Right hindlimb (tissue), 1 donor: ENCODE measurements at regions not wholly inside any gene's neighbourhood (a gene's known extent, or its start where the extent isn't known, plus 50 kb on each side); places are given as distances from the start of the nearest gene placed in this dataset.

ENCODE experiments used
- DNase-seq: peaks from one replicate; pipeline ENCODE4 v3.0.0-alpha.2; 2018

DNA sequence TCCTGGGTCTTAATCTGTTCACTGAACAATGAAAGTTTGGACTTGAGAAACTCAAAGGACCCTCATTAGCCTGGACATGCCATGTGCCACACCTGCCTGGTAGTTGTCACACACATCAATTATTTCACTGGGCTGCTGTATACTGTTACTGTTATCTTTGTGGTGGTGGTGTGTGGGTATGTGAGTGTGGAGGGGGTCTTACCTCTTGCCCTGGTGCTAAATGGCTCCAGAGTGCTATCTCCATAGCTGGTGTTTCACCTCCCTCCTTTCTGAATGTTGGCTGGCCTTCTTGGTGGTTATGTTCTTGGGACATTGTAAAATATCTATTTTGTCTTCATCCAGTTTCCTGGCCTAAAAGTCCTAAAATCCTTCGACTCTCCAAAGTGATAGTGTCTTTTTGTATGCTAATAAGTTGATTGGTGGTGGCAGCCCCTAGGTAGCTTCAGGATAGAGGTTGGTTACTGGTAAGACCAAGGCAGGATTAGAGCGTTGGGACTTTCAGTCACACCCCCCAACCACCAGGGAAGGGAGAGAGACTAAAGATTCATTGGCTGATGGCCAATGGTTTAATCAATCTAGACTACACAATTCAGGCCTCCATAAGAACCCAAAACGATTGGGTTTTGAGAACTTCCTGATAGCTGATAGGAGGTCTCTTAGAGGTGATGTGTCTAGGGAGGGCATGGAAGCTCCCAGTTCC is 328.1 kb downstream of the MYCN start:
- DNase-seq = no peak

DNA sequence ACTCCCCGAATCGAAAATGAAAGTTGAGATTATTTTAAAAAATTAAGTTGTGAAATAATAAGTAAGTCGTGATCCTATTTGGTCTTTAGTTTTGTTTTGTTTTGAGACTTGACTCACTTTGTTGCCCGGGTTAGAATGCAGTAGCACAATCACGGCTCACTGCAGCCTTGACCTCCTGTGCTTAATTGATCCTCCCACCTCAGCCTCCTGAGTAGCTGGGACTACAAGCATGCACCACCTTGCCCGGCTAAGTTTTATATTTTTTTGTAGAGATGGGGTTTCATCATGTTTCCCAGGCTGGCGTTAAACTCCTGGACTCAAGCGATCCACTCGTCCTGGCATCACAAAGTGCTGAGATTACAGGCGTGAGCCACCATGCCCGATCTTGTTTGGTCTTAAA is 326.2 kb downstream of the MYCN start:
- no peak for DNase-seq

DNA sequence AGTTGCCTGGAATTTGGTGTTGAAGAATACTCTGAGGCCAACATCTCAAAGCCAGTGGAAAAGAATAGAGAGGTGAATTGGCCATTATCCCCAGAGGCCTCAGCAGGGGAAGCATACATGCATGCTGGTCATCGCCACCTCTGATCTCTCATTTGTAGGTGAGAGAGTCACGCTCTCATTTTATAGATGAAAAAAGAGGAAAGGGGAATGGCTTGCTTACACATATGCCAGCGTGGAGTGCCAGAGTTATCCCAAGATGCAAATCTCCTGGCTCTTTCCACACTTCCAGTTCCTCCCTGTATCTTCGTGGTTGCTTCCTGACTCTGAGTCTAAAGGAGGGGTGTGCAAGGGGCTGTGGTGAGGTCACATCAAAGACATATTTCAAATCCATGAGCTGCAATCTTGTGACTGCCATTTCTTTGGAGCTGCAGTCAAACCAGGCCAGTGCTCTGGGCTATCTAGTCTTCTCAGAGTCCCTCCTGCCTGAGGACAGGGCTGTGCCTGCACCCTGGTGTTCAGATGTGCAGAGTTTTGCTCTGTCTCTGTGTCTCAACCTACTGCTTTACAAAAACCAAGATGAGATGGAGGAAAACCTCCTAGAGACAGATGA is 324.7 kb downstream of the MYCN start:
- no peak for DNase-seq

DNA sequence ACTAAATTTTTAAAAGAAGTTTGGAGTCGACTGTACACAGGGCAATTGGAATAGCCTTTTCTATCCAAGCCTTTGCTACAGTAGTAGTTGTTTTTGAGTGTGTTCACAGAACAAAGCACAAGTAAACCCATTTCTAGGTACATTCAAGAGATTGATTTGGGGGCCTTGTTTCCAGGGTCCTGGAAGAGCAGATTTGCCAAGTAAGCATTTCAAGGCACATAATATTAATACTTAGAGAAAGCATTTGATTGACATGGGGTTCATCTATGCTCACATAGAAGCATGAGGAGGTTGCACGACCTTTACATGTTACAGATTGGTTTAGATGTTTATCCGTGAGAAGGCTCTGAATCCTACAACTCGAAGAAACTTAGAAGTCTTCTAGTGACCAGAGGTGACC is 324.1 kb downstream of the MYCN start:
- no peak for DNase-seq

DNA sequence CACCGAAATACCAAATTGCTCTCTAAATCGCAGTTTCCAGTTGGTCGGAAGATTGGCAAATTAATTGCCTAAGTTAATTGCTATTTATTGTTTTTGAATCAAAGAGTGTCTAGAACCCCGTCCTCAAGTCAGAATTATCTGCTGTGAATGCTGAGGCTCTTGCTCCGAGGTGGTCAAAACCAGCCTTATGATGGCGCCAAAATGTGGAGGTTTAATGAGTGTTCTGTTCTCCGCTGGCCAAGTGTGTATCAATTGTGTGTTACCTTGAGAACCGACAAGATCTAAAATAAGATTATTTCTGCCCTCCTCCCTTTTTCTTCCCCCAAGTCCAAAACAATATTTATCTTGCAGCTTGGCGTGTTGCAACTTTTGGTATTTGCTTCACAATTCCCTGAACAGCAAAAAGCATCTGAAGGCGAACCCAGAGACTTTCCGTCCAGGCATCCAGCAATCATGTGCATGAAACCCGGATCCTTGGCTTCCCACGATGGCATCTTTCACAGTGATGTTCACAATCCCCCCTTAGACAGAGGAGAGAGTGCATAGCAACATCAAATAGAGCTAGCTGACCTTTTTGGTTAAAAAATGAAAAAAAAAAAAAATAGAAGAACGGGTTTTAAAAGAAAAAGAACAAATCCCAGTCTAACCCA is 323.0 kb downstream of the MYCN start:
- no peak for DNase-seq

DNA sequence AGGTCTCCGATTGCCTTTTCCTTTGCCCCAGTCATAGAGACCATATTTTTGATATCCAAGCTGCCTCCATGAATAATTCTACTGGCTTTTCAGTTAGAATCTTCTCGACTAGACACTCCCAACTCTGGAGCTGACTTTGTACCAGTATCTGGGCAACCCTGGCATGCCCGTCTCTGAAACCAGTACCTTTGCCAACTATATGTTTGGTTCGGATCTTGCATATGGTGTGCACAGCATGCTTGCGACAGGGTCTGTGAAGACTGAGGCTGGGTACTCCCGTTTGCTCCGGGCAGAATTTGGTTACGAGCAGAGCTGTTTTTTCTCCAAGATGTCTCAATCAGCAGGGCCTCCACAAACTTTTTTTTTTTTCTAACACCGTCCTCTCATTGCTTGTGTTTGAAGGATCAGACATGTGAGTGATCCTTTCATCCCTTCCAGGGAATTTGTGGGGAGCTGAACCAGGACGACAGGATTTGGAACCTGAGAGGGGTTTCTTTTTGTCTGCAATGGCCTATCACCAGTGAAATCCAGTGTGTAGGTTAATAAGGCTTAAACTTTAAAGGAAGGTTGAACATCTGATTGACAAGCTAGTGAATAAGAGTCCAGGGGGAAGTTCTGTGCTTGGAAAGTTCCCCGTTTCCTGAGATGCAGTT is 322.3 kb downstream of the MYCN start:
- DNase-seq = no peak

DNA sequence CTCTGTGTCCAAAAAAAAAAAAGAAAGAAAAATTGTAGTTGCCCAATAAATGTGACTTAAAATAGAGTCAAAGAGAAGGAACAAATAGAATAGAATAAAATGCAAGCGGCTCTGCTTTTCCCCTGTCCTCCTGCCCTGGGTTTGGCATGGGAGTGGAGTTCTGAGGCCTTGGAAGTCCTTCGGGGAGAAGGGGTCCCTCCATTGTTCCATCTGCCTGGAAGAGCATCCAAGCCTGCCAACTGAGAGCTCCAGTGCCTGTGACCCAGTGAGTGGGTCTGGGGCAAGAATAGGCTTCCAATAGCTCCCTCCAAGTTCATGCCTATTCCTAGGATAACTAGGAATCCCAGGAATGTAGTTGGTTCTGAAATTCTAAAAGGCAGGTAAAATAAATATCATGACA is 321.4 kb downstream of the MYCN start:
- no peak for DNase-seq

DNA sequence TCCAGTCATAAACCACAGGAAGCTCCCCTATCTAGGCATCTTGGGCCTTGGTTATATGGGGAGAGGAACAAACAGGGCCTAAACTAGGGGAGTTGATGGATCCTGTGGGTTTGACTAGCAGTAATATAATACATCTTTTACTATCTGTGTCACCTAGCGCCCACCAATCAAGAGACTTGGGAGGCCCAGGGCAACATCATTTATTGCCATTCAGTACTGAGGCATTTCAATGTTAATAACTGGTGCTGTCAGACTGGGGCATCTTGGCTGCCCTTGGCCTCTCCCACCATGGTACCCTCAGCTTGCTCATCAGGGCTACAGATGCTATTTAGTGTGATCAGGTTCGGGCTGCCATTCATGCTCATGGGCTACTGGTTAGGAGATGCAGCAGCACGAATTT is 320.7 kb downstream of the MYCN start:
- DNase-seq = no peak

DNA sequence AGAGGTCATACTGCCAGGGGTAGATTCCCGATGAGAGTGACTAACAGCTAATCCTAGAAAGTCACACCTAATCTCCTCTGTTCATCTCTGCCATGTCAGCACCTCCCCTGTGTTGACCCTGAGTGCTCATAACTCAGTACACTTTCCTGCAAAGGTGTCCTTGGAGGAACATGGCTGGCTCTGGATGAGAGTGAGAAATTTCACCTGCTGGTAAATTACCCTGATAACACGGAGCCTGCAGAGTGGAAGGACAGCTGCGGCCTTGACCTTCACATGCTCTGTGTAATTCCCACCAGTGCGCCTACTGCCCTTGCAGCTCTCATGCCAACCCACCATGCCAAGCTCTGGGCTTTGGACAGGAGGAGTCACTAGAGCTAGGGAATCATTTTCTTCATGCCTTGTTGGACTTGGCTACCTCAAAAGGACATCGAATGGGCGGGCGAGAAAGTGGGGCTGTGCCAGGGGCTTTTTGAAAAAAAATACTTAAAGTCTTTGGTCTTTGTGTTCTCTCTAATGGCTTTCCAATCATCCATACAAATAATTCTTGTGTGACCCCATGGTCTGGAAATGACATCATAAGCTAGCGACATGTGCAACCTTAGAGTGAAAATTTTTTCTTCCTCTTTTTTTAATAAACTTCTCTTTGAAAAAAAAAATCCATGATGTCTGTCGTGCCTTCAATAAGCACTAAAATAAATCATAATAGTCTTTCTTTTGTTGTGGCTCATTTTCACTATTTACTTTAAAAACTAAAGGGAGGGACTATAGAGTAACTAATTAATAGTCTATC is 319.9 kb downstream of the MYCN start:
- DNase-seq = no peak

DNA sequence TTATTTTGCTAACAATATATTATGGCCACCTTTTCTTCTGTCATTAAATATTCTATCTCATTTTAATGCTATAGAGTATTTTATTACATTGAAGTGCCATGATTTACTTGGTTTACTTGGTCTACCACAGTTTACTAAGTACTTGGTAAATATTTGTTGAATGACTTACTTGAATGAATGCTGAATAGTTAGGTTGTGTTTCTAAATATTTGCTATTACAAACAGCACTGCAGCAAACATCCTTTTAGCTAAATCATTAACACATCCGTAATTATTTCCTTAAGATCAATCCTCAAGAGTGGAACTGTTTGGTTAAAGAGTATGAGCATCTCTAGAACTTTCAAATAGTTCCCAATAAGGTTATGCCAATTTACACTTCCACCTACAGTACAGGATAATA is 318.7 kb downstream of the MYCN start:
- DNase-seq = no peak

DNA sequence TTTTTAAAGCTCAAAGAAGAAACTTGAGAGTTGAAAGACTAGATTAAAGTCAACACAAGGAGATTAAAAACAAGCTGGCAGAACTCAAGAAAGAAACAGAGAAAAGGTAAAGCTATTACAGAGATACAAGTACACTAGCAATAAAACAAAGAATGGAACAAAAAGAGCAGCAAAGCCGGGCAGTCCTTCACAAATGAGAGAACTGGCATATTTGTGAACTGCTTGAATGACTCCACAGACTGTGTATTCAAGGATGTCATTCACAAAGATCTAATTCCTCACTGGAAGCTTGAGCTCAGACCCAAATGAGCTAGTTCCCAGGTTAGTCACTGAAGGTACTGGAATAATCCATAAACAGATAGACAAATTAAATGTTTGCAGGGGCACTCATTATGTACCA is 318.0 kb downstream of the MYCN start:
- DNase-seq = no peak

DNA sequence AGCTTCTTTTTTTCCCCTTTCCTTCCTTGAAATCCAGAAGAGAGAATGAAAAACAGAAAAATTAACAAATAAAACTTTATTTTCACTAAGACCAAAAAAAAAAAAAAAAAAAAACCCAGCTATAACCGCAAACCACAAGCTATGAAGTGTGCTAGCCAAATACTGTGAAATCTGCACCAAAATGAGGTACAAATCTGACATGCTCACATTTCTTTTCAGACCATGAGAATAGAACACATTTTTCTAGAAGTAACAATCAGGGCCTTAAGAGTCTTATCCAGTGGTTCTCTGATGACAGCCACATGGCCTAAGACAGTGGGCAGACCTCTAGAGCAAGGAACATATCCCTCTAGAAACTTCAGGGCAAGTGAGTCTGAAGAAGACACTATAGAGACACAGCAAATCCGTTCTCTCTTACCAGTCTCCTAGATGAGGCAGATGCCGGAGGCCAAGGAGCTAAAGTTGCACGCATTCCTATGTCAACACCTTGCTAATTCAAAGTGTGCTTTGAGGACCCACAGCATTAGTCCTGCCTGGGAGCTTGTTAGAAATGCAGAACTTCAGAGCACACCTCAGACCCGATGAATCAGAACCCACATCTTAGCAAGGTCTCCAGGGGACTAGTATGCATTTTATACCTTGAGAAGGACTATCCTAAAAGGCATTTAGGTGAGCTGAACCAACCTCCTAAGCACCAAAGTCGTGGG is 317.1 kb downstream of the MYCN start:
- DNase-seq = no peak

DNA sequence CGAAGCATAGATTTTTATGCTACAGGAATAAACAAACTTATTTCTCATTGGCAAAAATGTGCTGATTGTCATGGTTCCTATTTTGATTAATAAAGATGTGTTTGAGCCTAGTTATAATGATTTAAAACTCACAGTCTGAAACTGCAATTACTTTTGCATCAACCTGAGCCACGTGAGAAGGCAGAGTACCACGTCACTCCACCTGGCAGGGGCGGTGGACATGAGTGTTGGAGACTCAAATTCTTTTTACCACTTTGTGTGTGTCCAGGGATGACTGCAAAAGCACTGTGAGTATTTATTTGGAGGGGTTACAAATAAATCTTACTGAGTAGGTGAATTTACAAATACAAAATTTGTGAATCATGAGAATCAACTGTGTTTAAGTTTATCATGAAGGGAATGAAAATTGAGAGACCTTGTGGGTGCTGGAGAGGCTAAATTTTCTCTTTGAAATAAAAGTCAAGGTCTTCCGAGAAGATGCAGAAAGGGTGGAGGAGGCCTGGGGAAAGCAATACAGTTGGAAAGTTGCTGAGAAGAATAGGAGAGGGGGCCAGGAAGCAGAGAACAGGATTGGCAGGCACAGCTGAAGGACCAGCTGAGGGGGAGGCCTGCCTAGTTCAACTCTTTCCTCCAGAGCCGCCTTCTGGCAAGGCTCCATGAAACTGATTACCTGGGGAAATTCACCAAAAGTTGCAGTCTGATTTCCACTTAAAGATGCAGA is 316.4 kb downstream of the MYCN start:
- DNase-seq = peak; percentile 79

DNA sequence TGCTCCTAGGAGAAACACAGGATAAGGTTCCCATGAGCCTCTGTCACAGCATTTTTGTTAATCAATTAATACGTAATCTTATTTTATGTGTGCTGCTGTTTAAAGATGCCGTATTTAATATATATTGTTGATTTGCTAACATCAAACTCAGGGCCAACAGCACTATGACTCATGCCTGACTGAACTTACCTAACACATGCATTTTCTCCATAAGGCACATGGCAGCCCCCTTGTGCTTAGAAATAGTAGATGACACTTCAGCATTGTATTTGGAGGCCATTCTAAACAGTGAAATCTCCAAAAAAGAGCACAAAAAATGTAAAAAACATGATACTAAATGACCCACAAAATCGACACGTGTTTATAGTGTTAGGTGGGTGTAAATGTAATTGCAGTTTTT is 314.8 kb downstream of the MYCN start:
- no peak for DNase-seq

DNA sequence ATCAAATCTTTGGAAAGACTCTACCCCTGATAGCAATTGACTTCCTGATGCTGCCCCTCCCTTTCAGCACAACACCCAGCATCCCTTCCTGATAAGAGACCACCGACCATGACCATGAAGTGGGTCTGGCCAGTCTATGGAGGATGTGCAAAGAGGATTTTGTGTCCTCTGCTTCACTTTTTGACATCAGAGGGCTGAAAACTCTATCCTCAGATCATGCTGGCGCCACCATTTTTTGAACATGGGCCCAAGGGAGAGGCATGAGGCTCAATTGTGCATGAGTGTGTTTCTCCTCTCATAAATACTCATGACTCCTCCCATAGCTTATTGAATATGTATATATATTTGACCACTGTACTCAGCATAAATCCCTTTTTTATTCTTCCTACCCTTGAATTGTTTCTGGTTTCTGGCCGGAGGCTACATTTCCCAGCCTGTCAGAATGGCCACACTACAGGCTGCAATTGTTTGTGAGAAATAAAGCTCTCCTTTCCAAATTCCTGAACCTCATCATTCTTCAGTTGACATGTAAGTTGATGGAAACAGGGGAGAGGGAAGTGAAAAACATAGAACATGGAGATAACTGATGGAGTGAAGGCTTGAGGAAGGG is 314.1 kb downstream of the MYCN start:
- DNase-seq = no peak

DNA sequence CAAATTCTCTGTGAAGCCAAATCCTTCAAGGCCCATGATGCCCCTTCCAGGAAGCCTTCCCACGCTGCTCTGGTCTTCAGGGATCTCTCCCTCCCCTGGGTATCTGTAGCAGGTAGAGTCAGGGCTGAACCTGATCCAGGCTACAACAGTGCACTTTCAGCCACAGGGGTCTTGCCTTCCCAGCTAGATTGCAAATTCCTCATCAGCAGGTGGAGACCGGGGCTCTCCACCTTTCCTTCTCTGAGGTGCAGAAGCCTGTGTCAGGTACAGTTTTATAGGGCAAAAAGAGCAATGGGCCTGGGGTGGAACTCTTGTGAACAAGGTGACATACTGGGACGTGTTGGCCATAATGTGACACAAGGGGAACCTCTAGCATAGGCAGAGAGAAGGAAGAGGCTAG is 312.9 kb downstream of the MYCN start:
- no peak for DNase-seq

DNA sequence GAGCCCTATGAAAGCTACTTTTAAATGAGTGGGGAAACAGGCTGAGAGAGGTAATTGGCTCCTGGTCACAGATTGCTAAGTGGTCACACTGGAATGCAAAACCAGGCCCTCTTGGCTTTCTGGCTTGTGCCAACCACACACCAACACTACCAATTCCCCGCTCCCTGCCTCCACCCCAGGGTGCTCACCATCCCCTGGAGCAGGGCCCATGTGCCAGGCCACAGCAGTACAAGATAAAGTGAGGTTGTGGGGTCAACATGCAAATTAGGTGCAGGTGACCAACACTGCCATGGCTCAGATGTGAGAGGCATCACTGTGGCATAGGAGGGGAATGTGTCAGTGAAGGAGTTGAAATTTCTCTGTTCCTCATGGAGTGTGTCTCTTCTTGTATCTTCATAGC is 312.5 kb downstream of the MYCN start:
- DNase-seq = no peak

DNA sequence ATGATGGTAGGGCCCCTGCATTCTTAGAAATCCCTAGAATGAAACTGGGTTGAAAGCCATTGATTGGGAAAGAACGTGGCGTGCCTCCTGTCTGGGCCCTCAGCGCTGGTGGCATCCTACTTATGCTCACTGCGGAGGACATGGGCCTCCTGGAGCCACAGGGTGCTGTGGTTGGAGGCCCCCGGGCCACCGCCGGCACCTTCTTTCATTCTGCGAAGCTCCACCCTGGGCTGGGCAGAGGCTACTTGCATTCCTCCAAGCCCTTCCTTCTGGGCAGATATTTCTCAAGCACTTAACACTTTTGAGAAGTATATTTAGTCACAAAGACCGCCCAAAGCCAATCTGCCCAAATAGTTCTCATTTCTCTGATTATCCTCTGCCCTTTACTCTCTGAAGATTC is 311.9 kb downstream of the MYCN start:
- DNase-seq = no peak

DNA sequence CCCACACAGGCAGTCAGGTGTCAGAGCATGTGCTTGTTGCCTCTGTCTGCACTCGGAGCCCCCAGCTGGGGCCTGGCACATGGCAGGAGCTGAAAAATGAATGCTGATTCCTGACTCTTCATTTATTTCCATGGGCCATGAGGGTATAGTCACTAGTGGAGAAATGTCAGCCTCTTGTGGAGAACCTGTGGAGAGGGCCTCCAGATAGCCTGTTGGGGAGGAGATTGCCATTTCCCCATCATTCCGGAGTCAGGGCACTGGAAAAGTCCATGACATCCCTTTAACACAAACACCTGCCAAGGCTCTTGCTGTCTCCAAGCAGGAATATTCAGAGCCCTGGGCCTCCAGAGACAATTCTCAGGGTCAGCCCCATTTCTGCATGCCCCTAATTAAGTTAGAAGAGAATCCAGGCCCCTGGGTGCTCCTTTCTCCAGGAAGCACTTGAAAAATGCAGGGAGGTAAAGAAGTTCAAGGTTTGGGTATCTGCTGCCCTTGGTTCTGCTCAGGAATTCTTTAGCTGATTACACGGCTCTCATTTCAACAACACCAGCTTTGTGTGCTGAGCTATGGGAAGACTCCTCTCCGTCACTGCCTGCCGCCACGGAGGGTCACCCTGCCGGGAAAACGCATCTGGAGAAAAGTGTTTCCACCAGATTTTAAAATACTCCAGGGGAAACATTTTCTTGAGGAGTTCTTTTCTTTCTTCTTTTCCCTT is 311.3 kb downstream of the MYCN start:
- DNase-seq = no peak

DNA sequence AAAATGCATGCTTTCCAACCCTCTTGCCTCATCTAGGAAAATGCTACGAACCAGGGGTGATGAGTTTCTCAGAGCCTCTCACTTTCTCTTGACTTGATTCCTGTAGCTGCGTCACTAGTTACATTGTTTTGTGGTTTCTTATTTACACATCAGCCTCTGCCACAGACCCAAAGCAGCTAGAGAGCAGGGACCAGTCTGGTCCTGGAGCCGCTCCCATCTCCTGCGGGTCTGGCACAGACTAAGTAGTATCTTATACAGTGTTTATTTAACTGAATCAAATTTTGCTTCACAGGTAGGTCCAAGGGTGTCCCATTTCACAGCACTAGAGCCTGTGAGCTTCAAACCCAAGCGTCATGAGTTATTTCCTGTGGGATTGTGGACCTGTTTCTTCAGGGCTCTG is 310.5 kb downstream of the MYCN start:
- no peak for DNase-seq

DNA sequence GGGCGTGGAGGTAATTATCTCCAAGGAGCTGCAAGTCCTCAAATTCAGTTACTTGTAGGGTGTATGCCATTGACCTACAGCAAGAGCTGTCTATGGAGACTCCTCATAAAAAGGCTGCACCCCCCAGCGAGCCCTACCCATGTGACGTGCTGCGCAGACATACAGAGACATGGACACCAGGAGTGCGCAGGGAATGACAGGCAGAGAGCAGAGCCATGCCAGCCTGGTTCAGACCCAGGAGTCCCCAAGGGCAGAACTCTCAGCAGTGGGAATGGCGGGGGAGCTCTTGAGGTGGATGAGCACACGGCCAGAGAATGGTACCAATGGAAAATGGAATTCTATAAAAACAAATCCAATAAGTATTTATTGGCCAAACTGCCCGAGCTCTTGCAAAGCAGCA is 310.1 kb downstream of the MYCN start:
- no peak for DNase-seq
